ENCODE measurements at regions not wholly inside any gene's neighbourhood (a gene's known extent, or its start where the extent isn't known, plus 50 kb on each side); places are given as distances from the start of the nearest gene placed in this dataset.
"Not testable (repeated sequence)": the region's sequence is repeated elsewhere in the genome, so short reads cannot be mapped to it uniquely, and the experiment has no call there.

- H3K27ac ChIP-seq (ENCODE audit: insufficient read depth, low read length, poor library complexity, severe bottlenecking); H3K4me1 ChIP-seq (ENCODE audit: control insufficient read depth, insufficient read depth, low read length, poor library complexity, severe bottlenecking); DNase-seq; H3K27me3 ChIP-seq (replicated peaks; ENCODE audit: control insufficient read depth, insufficient read depth, low read length, poor library complexity, severe bottlenecking); H3K9me3 ChIP-seq (ENCODE audit: control insufficient read depth, low read length); H3K36me3 ChIP-seq (ENCODE audit: control insufficient read depth, insufficient read depth, low read length); H3K4me3 ChIP-seq (ENCODE audit: insufficient read depth, low read depth, low read length, poor library complexity, severe bottlenecking): not testable (repeated sequence)
These were observed 620.6 kb downstream of the SLITRK5 start for GRCh38 chr13:88291731-88292130.

GRCh38 chr13:88294368-88294767 lies 623.2 kb downstream of the SLITRK5 start:
- Histone ChIP-seq H3K36me3 (ENCODE audit: control insufficient read depth, insufficient read depth, low read length) (no peaks in the 10 kb centered on the region), H3K27me3 (replicated peaks; ENCODE audit: control insufficient read depth, insufficient read depth, low read length, poor library complexity, severe bottlenecking) (no peaks in the 10 kb centered on the region), H3K27ac (ENCODE audit: insufficient read depth, low read length, poor library complexity, severe bottlenecking) (no peak overlapping the region), H3K4me3 (ENCODE audit: insufficient read depth, low read depth, low read length, poor library complexity, severe bottlenecking) (no peak overlapping the region), H3K9me3 (ENCODE audit: control insufficient read depth, low read length) (no peaks in the 10 kb centered on the region), H3K4me1 (ENCODE audit: control insufficient read depth, insufficient read depth, low read length, poor library complexity, severe bottlenecking) (no peaks in the 10 kb centered on the region)
- DNase-seq: no peak

- no peak for DNase-seq
- peaks cover 6% of the 10 kb centered on the region for H3K9me3 ChIP-seq (ENCODE audit: control insufficient read depth, low read length)
- no peaks in the 10 kb centered on the region for H3K4me1 ChIP-seq (ENCODE audit: control insufficient read depth, insufficient read depth, low read length, poor library complexity, severe bottlenecking)
- H3K4me3 ChIP-seq (ENCODE audit: insufficient read depth, low read depth, low read length, poor library complexity, severe bottlenecking): no peak overlapping the region
- no peak overlapping the region for H3K27ac ChIP-seq (ENCODE audit: insufficient read depth, low read length, poor library complexity, severe bottlenecking)
- no peaks in the 10 kb centered on the region for H3K36me3 ChIP-seq (ENCODE audit: control insufficient read depth, insufficient read depth, low read length)
- no peaks in the 10 kb centered on the region for H3K27me3 ChIP-seq (replicated peaks; ENCODE audit: control insufficient read depth, insufficient read depth, low read length, poor library complexity, severe bottlenecking)
These were observed 632.0 kb downstream of the SLITRK5 start for GRCh38 chr13:88303157-88303556.

- H3K4me1 ChIP-seq (ENCODE audit: control insufficient read depth, insufficient read depth, low read length, poor library complexity, severe bottlenecking): no peaks in the 10 kb centered on the region
- H3K27ac ChIP-seq (ENCODE audit: insufficient read depth, low read length, poor library complexity, severe bottlenecking): no peak overlapping the region
- DNase-seq: no peak
These were observed 632.4 kb downstream of the SLITRK5 start for GRCh38 chr13:88303605-88304004.

GRCh38 chr13:88314496-88314895 lies 643.3 kb downstream of the SLITRK5 start:
- Histone ChIP-seq H3K4me1 (ENCODE audit: control insufficient read depth, insufficient read depth, low read length, poor library complexity, severe bottlenecking) (no peaks in the 10 kb centered on the region), H3K27me3 (replicated peaks; ENCODE audit: control insufficient read depth, insufficient read depth, low read length, poor library complexity, severe bottlenecking) (no peaks in the 10 kb centered on the region)
- DNase-seq: no peak

More at GRCh38 chr13:88303605-88304004, 632.4 kb downstream of the SLITRK5 start:
- H3K4me3 ChIP-seq (ENCODE audit: insufficient read depth, low read depth, low read length, poor library complexity, severe bottlenecking): no peak overlapping the region
- no peaks in the 10 kb centered on the region for H3K27me3 ChIP-seq (replicated peaks; ENCODE audit: control insufficient read depth, insufficient read depth, low read length, poor library complexity, severe bottlenecking)
- no peaks in the 10 kb centered on the region for H3K36me3 ChIP-seq (ENCODE audit: control insufficient read depth, insufficient read depth, low read length)
- peaks cover 6% of the 10 kb centered on the region for H3K9me3 ChIP-seq (ENCODE audit: control insufficient read depth, low read length)

GRCh38 chr13:88329066-88329465 lies 657.9 kb downstream of the SLITRK5 start:
- H3K4me3 ChIP-seq (ENCODE audit: insufficient read depth, low read depth, low read length, poor library complexity, severe bottlenecking): no peak overlapping the region
- DNase-seq: no peak

More at GRCh38 chr13:88314496-88314895, 643.3 kb downstream of the SLITRK5 start:
- Histone ChIP-seq H3K27ac (ENCODE audit: insufficient read depth, low read length, poor library complexity, severe bottlenecking) (no peak overlapping the region), H3K4me3 (ENCODE audit: insufficient read depth, low read depth, low read length, poor library complexity, severe bottlenecking) (no peak overlapping the region), H3K36me3 (ENCODE audit: control insufficient read depth, insufficient read depth, low read length) (no peaks in the 10 kb centered on the region), H3K9me3 (ENCODE audit: control insufficient read depth, low read length) (no peaks in the 10 kb centered on the region)

GRCh38 chr13:88339271-88339741 lies 668.1 kb downstream of the SLITRK5 start:
- Histone ChIP-seq H3K4me1 (ENCODE audit: control insufficient read depth, insufficient read depth, low read length, poor library complexity, severe bottlenecking) (no peaks in the 10 kb centered on the region), H3K27me3 (replicated peaks; ENCODE audit: control insufficient read depth, insufficient read depth, low read length, poor library complexity, severe bottlenecking) (no peaks in the 10 kb centered on the region), H3K27ac (ENCODE audit: insufficient read depth, low read length, poor library complexity, severe bottlenecking) (no peak overlapping the region), H3K36me3 (ENCODE audit: control insufficient read depth, insufficient read depth, low read length) (no peaks in the 10 kb centered on the region), H3K9me3 (ENCODE audit: control insufficient read depth, low read length) (no peaks in the 10 kb centered on the region), H3K4me3 (ENCODE audit: insufficient read depth, low read depth, low read length, poor library complexity, severe bottlenecking) (no peak overlapping the region)
- DNase-seq: no peak

More at GRCh38 chr13:88329066-88329465, 657.9 kb downstream of the SLITRK5 start:
- no peaks in the 10 kb centered on the region for H3K36me3 ChIP-seq (ENCODE audit: control insufficient read depth, insufficient read depth, low read length)
- H3K27me3 ChIP-seq (replicated peaks; ENCODE audit: control insufficient read depth, insufficient read depth, low read length, poor library complexity, severe bottlenecking): no peaks in the 10 kb centered on the region
- no peaks in the 10 kb centered on the region for H3K9me3 ChIP-seq (ENCODE audit: control insufficient read depth, low read length)
- H3K4me1 ChIP-seq (ENCODE audit: control insufficient read depth, insufficient read depth, low read length, poor library complexity, severe bottlenecking): no peaks in the 10 kb centered on the region
- H3K27ac ChIP-seq (ENCODE audit: insufficient read depth, low read length, poor library complexity, severe bottlenecking): no peak overlapping the region

- no peak overlapping the region for H3K4me3 ChIP-seq (ENCODE audit: insufficient read depth, low read depth, low read length, poor library complexity, severe bottlenecking)
- DNase-seq: no peak
- no peaks in the 10 kb centered on the region for H3K27me3 ChIP-seq (replicated peaks; ENCODE audit: control insufficient read depth, insufficient read depth, low read length, poor library complexity, severe bottlenecking)
- no peaks in the 10 kb centered on the region for H3K9me3 ChIP-seq (ENCODE audit: control insufficient read depth, low read length)
- H3K36me3 ChIP-seq (ENCODE audit: control insufficient read depth, insufficient read depth, low read length): no peaks in the 10 kb centered on the region
- H3K4me1 ChIP-seq (ENCODE audit: control insufficient read depth, insufficient read depth, low read length, poor library complexity, severe bottlenecking): no peaks in the 10 kb centered on the region
- H3K27ac ChIP-seq (ENCODE audit: insufficient read depth, low read length, poor library complexity, severe bottlenecking): no peak overlapping the region
These were observed 674.1 kb downstream of the SLITRK5 start for GRCh38 chr13:88345171-88345847.

GRCh38 chr13:88360761-88361160 lies 689.6 kb downstream of the SLITRK5 start:
- Histone ChIP-seq H3K27me3 (replicated peaks; ENCODE audit: control insufficient read depth, insufficient read depth, low read length, poor library complexity, severe bottlenecking) (no peaks in the 10 kb centered on the region), H3K4me1 (ENCODE audit: control insufficient read depth, insufficient read depth, low read length, poor library complexity, severe bottlenecking) (no peaks in the 10 kb centered on the region), H3K27ac (ENCODE audit: insufficient read depth, low read length, poor library complexity, severe bottlenecking) (no peak overlapping the region), H3K9me3 (ENCODE audit: control insufficient read depth, low read length) (no peaks in the 10 kb centered on the region), H3K4me3 (ENCODE audit: insufficient read depth, low read depth, low read length, poor library complexity, severe bottlenecking) (no peak overlapping the region), H3K36me3 (ENCODE audit: control insufficient read depth, insufficient read depth, low read length) (no peaks in the 10 kb centered on the region)
- no peak for DNase-seq

GRCh38 chr13:88369866-88370265 lies 698.7 kb downstream of the SLITRK5 start:
- no peak overlapping the region for H3K4me3 ChIP-seq (ENCODE audit: insufficient read depth, low read depth, low read length, poor library complexity, severe bottlenecking)
- H3K27me3 ChIP-seq (replicated peaks; ENCODE audit: control insufficient read depth, insufficient read depth, low read length, poor library complexity, severe bottlenecking): no peaks in the 10 kb centered on the region
- DNase-seq: no peak
- no peaks in the 10 kb centered on the region for H3K9me3 ChIP-seq (ENCODE audit: control insufficient read depth, low read length)
- no peaks in the 10 kb centered on the region for H3K4me1 ChIP-seq (ENCODE audit: control insufficient read depth, insufficient read depth, low read length, poor library complexity, severe bottlenecking)
- H3K36me3 ChIP-seq (ENCODE audit: control insufficient read depth, insufficient read depth, low read length): no peaks in the 10 kb centered on the region
- H3K27ac ChIP-seq (ENCODE audit: insufficient read depth, low read length, poor library complexity, severe bottlenecking): no peak overlapping the region

Data from effector memory CD4-positive, alpha-beta T cell (primary cell).